HCT116 (cell line): ENCODE measurements at regions not wholly inside any gene's neighbourhood (a gene's known extent, or its start where the extent isn't known, plus 50 kb on each side); places are given as distances from the start of the nearest gene placed in this dataset.

ENCODE experiments used
- ATAC-seq: fragments of 200-7000 bp; cut with Tn5 transposase; 2 replicates; pipeline ENCODE4 v1.9.1; 2020; ENCODE audit warnings: mild to moderate bottlenecking, moderate library complexity
- BruUV-seq: library from RNA; stranded (reverse); fragments of 400-500 nt; replicated peaks from 2 replicates; lab custom pipeline; 2021; lab: Mats Ljungman, UMichigan
- CTCF ChIA-PET: fragments of 300-600 bp; sonication (Branson Sonifier 250); formaldehyde crosslinking; loops from one replicate; lab custom pipeline; 2021; ENCODE audit warnings: antibody characterized with exemption; lab: Charles Lee
- POLR2A ChIA-PET: fragments of 300-600, 350-600 bp; sonication (Branson Sonifier 250); formaldehyde crosslinking; loops from one replicate; lab custom pipeline; 2021; ENCODE audit warnings: antibody characterized with exemption; lab: Charles Lee
- RAD21 ChIA-PET, 2 experiments: fragments of 300-600 bp; sonication (Branson Sonifier 250); formaldehyde crosslinking; loops; one replicate each; lab custom pipeline; 2023; ENCODE audit warnings: low total read pairs in 2 of 2; ENCODE audit not compliant: uncharacterized antibody in 2 of 2, unreplicated experiment in 2 of 2, low non-redundant PET in 1 of 2; lab: Charles Lee
- DNase-seq: peaks from one replicate; pipeline ENCODE4 v3.0.0-alpha.2; 2010; ENCODE audit warnings: low read depth, low spot score
- H2AFZ ChIP-seq: fragments of 200-600 bp; shearing (Covaris generic), sonication (generic); 2 replicates; pipeline ENCODE4 v1.6.1; 2017; ENCODE audit warnings: low read depth, mixed run types, mixed read lengths, antibody characterized with exemption, low read length; ENCODE audit not compliant: poor library complexity, severe bottlenecking
- H3K27ac ChIP-seq: 2 replicates; pipeline ENCODE4 v1.5.1; 2012; ENCODE audit warnings: low read depth, low read length
- H3K27me3 ChIP-seq: fragments of 200-600 bp; sonication (generic); 2 replicates; pipeline ENCODE4 v1.6.1; 2016; ENCODE audit warnings: mixed run types, low read length, mixed read lengths; ENCODE audit not compliant: insufficient read depth
- H3K36me3 ChIP-seq, 2 experiments: fragments of 200-500 bp in 1 of 2; fragments of 200-600 bp in 1 of 2; sonication (Bioruptor generic) in 1 of 2; sonication (generic) in 1 of 2; 2 replicates each; pipeline versions ENCODE4 v1.5.1 to v1.6.1; 2014 to 2016; ENCODE audit warnings: low read length in 2 of 2, inconsistent platforms in 1 of 2, mixed read lengths in 1 of 2, mixed run types in 1 of 2; ENCODE audit not compliant: insufficient read depth in 2 of 2, control insufficient read depth in 1 of 2
- H3K4me1 ChIP-seq, 2 experiments: fragments of 200-600 bp in 1 of 2; sonication (generic) in 1 of 2; 2 replicates each; pipeline versions ENCODE4 v1.5.1 to v1.6.1; 2012 to 2017; ENCODE audit warnings: low read length in 2 of 2, inconsistent platforms in 1 of 2, mild to moderate bottlenecking in 1 of 2, mixed read lengths in 1 of 2, mixed run types in 1 of 2, moderate library complexity in 1 of 2; ENCODE audit not compliant: insufficient read depth in 2 of 2, control insufficient read depth in 1 of 2
- H3K4me2 ChIP-seq: fragments of 200-600 bp; sonication (generic); 2 replicates; pipeline ENCODE4 v1.6.1; 2017; ENCODE audit warnings: mixed run types, low read length, mixed read lengths
- H3K4me3 ChIP-seq, 2 experiments: fragments of 200-600 bp in 1 of 2; sonication (generic) in 1 of 2; replicated peaks in 1 of 2; 2 replicates each; pipeline ENCODE4 v1.5.1; 2011 to 2016; ENCODE audit warnings: low read length in 2 of 2, control low read depth in 1 of 2, low read depth in 1 of 2, mild to moderate bottlenecking in 1 of 2, mixed read lengths in 1 of 2, mixed run types in 1 of 2
- H3K79me2 ChIP-seq: fragments of 200-600 bp; sonication (generic); 2 replicates; pipeline ENCODE4 v1.6.1; 2017; ENCODE audit warnings: mild to moderate bottlenecking, mixed run types, low read length, moderate library complexity, mixed read lengths; ENCODE audit not compliant: insufficient read depth
- H3K9ac ChIP-seq: fragments of 200-600 bp; sonication (generic); 2 replicates; pipeline ENCODE4 v1.6.1; 2016; ENCODE audit warnings: low read length, mixed read lengths
- H3K9me2 ChIP-seq: fragments of 200-600 bp; sonication (generic), shearing (Covaris generic); 2 replicates; pipeline ENCODE4 v1.6.1; 2017; ENCODE audit warnings: mixed run types, mild to moderate bottlenecking, moderate library complexity; ENCODE audit not compliant: insufficient read depth
- H3K9me3 ChIP-seq, 2 experiments: fragments of 200-500 bp in 1 of 2; fragments of 200-600 bp in 1 of 2; sonication (Bioruptor generic) in 1 of 2; sonication (generic) in 1 of 2; 2 replicates each; pipeline ENCODE4 v1.6.1; 2014 to 2017; ENCODE audit warnings: low read length in 2 of 2, mixed read lengths in 2 of 2, inconsistent platforms in 1 of 2, low read depth in 1 of 2, mild to moderate bottlenecking in 1 of 2, mixed run types in 1 of 2, moderate library complexity in 1 of 2; ENCODE audit not compliant: control insufficient read depth in 1 of 2, insufficient read depth in 1 of 2
- H4K20me1 ChIP-seq: fragments of 200-600 bp; sonication (generic), shearing (Covaris generic); 2 replicates; pipeline ENCODE4 v1.6.1; 2017; ENCODE audit warnings: mixed run types, mild to moderate bottlenecking, moderate library complexity; ENCODE audit not compliant: insufficient read depth
- ATF3 ChIP-seq: IDR thresholded peaks from 2 replicates; pipeline ENCODE4 v1.6.1; 2012
- CBX3 ChIP-seq: IDR thresholded peaks from 2 replicates; pipeline ENCODE4 v1.6.1; 2012; ENCODE audit warnings: low read depth
- ELF1 ChIP-seq: IDR thresholded peaks from 2 replicates; pipeline ENCODE4 v1.6.1; 2012; ENCODE audit warnings: low read depth, borderline replicate concordance
- JUND ChIP-seq: IDR thresholded peaks from 2 replicates; pipeline ENCODE4 v1.6.1; 2012
- POLR2A ChIP-seq: IDR thresholded peaks from 2 replicates; pipeline ENCODE4 v1.7.0; 2011; ENCODE audit warnings: borderline replicate concordance; ENCODE audit not compliant: insufficient read depth, insufficient read length; ENCODE audit errors: extremely low read depth
- RAD21 ChIP-seq: IDR thresholded peaks from 2 replicates; pipeline ENCODE4 v1.6.1; 2012; ENCODE audit warnings: low read depth, mild to moderate bottlenecking
- REST ChIP-seq: IDR thresholded peaks from 2 replicates; pipeline ENCODE4 v1.6.1; 2012; ENCODE audit warnings: low read depth
- YY1 ChIP-seq: IDR thresholded peaks from 2 replicates; pipeline ENCODE4 v1.6.1; 2011; ENCODE audit warnings: low read length, low read depth, moderate library complexity, mild to moderate bottlenecking; ENCODE audit not compliant: insufficient replicate concordance; ENCODE audit errors: extremely low read depth
- ZBTB33 ChIP-seq: IDR thresholded peaks from 2 replicates; pipeline ENCODE4 v1.6.1; 2011; ENCODE audit warnings: mild to moderate bottlenecking, low read length, moderate library complexity; ENCODE audit not compliant: insufficient replicate concordance; ENCODE audit errors: extremely low read depth
- intact Hi-C: fragments of 100-400 bp; cut with micrococcal nuclease; formaldehyde crosslinking; loops from 2 replicates; pipeline ENCODE4 v1.10.0; 2022

- CTCF ChIA-PET: no interaction called here
- RAD21 ChIA-PET: no interaction called here
- no peak for TF ChIP-seq JUND
- TF ChIP-seq RAD21: no peak
- no peak for TF ChIP-seq ATF3
- TF ChIP-seq REST: no peak
- no peak for TF ChIP-seq POLR2A
- TF ChIP-seq ELF1: no peak
- TF ChIP-seq YY1: no peak
- no peak for TF ChIP-seq CBX3
- no peak for TF ChIP-seq ZBTB33
- Histone ChIP-seq H3K79me2 (no peaks in the 10 kb centered on the region), H3K4me3 (no peak overlapping the region), H3K9ac (no peak overlapping the region), H3K4me1 (no peaks in the 10 kb centered on the region), H3K27me3 (peaks cover 18% of the 10 kb centered on the region), H3K9me2 (no peaks in the 10 kb centered on the region), H4K20me1 (no peaks in the 10 kb centered on the region; the same call in 1 of the 2 replicates), H3K27ac (no peak overlapping the region), H3K36me3 (no peaks in the 10 kb centered on the region), H2AFZ (no peak overlapping the region), H3K4me2 (no peak overlapping the region), H3K9me3 (no peaks in the 10 kb centered on the region)
- ATAC-seq: no peak
- POLR2A ChIA-PET: no interaction called here
- BruUV-seq: no TSS peak
- DNase-seq: no peak
- intact Hi-C loops: no loop called here
Measured at GRCh38 chr1:69315416-69315815, 252.3 kb upstream of the LRRC7 start.
